ENCODE measurements at regions not wholly inside any gene's neighbourhood (a gene's known extent, or its start where the extent isn't known, plus 50 kb on each side); places are given as distances from the start of the nearest gene placed in this dataset.

DNA sequence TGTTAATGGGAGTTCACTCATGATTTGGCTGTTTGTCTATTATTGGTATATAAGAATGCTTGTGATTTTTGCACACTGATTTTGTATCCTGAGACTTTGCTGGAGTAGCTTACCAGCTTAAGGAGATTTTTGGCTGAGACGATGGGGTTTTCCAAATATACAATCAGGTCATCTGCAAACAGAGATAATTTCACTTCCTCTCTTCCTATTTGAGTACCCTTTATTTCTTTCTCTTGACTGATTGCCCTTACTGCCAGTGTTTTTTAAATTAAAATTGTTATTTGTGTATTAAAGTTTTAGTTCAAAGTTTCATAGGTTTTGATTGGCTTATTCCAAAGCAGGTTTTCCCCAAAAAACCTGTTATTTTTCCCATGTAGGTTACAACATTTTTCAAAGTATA is 390.5 kb upstream of the RBMS3 start:
- DNase-seq (ENCODE audit: low read depth in 2 of 3, low spot score in 1 of 3), result no peak

DNA sequence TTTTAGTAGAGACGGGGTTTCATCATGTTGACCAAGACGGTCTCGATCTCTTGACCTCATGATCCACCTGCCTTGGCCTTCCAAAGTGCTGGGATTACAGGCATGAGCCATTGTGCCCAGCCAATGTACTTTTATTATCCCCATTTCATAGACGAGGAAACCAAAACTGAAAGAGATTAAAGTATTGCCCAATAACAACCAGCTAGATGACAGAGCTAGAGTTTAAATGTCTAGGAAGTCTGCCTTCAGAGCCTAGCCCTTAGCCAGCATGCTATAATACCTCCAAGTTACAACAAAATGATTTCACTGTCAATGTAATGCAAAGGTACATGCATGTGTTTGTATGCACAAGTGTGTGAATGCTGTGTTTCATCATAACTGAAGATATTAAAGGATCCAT is 389.4 kb upstream of the RBMS3 start:
- no peak for DNase-seq (ENCODE audit: low read depth in 2 of 3, low spot score in 1 of 3)

DNA sequence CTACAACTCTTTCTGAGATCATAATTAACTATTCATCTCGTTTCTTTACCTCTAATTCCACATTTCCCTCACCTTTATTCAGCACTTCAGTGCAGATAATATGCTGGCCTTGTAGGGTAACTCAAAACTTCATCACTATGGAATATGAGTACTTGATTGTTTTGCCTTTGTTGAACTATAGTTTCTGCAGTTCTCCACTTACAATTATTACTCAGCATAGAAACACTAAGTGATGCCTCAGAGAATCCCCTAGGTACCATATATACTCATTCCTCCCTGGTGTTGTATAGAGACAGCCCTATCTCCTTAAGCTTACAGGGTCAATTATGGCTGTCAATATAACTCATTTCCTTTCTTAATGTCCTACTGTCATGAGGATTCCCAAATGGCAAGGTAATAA is 380.6 kb upstream of the RBMS3 start:
- DNase-seq (ENCODE audit: low read depth in 2 of 3, low spot score in 1 of 3), result no peak

DNA sequence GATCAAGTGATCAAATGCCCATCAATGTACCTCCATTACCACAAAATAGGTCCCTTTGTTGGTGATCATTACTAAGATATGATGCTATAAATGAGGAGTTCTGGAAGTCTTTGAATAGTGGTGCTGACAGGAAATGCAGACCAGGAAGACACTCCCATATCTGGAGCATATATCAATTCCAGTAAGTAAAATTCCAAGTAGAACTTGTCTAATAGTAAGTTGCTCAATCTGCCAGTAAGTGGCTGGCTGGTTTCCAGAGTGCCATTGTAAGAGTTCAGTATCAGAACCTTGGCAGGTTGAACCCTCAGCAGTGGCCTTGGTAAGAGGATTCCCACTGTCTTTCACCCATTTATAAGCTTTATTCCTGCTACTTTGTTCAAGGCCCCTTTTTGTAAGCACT is 379.9 kb upstream of the RBMS3 start:
- DNase-seq (ENCODE audit: low read depth in 2 of 3, low spot score in 1 of 3), result no peak

DNA sequence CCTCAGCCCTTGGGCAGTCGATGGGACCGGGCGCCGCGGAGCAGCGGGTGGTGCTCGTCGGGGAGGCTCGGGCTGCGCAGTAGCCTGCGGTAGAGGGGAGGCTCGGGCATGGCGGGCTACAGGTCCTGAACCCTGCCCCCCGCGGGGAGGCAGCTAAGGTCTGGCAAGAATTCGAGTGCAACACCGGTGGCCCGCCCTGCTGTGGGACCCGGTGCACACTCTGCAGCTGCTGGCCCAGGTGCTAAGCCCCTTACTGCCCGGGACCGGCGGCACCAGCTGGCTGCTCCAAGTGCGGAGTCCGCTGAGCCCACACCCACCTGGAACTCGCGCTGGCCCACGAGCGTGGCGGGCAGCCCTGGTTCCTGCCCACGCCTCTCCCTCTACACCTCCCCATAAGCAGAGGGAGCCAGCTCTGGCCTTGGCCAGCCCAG is 377.7 kb upstream of the RBMS3 start:
- no peak for DNase-seq (ENCODE audit: low read depth in 2 of 3, low spot score in 1 of 3)

DNA sequence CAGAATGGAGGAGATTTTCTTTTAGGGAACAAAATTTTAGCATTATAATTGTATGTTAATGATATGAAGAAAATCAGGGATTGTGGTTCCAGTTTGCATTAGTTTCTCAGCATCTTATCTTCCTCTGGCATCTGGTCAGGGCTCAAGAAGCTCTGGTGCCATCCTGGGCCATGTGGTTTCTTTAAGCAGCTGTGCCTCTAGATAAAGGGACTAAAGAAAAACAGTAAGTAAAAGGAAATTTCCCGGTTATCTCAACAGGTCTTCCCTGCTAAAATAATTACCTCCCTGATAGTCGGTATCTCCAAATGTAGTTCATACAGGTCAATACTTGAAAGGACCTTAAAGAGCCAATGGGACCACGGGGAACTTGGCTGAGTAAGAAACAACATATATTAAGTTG is 375.1 kb upstream of the RBMS3 start:
- DNase-seq (ENCODE audit: low read depth in 2 of 3, low spot score in 1 of 3), result no peak

DNA sequence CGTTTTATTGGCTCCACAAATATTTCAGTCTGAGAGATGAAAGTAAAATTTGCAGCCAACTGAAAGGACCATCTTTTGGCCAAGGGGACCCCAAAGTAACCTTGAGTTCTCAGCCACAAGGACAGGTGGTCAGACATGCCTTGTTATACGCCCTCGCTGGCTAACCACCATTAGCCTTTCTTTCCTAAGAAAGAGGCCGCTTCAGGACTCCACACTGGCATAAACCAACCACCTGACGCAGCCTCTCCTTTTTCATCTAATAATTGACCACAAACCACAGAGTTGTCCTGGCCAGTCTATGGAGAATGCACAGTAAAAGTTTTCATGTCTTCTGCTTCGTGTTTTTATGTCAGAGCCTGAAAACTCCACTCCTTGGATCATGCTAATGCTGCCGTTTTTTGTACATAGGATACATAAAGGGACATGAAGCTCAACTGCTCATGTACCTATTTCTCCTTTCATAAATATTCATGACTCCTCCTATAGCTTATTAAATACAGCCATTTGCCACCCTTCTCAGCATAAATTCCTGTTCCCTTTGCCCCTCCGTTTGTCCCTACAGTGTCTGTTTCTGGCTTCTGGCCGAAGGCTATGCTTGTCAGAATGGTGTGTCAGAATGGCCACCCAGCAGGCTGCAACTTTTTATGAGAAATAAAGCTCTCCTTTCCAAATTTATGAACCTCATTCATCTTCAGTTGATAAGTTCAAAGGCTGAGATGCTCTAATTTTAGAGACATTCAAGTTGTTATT is 374.1 kb upstream of the RBMS3 start:
- no peak for DNase-seq (ENCODE audit: low read depth in 2 of 3, low spot score in 1 of 3)

DNA sequence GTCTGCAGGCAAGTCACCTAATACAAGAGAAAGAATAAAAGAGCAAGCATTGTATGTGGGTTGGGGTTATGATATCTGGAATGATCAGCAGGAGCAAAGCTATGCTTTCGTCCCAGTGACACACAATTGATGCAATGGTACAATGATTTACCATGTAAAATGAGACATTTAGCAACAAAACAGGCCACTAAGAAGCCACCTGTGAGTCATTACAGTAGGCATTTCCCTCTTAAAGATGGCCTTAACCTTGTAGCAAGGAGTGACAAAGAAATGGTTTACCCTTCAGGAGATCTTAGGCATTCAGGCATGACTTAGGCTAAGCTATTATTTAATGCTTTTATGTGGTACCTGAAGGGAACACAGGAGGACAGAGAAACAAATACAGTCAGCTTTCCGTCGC is 373.3 kb upstream of the RBMS3 start:
- DNase-seq (ENCODE audit: low read depth in 2 of 3, low spot score in 1 of 3), result no peak

DNA sequence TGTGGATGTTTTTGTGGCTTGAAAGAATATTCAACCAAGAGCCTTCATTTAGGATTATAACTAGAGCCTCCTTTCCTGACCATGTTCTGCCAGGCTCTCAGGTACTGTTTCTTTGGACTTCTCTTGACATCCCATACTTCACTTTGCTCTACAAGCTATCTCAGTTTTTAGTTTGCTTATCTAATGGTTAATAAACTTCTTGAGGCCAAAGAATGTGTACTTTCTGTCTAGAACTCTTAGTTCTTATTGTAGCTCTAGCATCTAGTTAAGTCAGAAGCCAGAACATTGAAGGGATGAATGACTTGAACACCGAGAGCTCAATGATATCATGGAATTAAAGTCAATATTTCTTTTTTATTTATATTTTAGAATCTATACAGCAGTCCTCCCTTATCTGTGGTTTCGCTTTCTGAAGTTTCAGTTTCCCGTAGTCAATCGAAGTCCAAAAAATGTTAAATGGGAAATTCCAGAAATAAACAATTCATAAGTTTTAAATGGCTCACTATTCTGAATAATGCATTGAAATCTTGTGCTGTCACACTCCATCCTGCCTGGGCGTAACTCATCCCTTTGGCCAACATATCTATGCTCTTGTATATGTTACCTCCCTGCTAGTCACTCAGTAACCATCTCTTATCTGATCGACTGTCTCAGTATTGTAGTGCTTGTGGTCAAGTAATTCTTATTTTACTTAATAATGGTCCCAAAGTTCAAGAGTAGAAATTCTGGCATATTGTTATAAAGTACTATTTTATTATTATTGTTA is 368.6 kb upstream of the RBMS3 start:
- DNase-seq (ENCODE audit: low read depth in 2 of 3, low spot score in 1 of 3), result no peak

DNA sequence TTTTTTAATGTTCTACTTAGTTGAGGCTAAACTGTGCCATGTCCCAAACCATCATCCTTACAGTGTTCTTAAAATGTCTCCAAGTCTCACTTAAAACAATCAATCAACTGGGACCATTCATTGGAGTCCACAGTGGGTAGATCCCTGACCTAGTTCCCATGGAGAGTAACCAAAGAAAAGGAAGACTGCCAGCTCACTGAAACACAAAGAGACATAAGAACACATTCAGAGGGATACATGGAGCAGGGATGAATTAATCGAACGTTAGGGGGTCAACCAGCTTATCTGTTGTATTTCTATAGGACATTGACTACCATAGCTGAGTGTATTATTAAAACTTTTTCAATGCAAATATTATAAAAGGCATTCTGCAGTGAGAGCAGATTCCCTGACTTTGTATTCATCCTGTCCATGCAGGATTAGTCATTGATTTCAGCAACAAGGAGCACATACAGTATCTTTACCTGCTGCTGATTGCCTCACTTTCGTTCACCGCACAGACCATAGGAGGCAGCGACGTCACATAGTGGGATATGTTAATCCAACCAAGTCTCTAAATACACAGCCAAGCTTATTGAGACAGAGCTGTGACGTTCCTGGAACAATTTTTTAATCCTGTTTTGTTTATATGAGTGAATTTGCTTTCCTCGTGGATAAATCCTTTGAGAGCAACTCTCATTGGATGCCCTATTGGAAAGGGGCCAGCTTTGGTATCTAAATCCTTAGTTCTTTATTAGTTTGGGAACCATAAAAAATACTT is 364.9 kb upstream of the RBMS3 start:
- no peak for DNase-seq (ENCODE audit: low read depth in 2 of 3, low spot score in 1 of 3)

DNA sequence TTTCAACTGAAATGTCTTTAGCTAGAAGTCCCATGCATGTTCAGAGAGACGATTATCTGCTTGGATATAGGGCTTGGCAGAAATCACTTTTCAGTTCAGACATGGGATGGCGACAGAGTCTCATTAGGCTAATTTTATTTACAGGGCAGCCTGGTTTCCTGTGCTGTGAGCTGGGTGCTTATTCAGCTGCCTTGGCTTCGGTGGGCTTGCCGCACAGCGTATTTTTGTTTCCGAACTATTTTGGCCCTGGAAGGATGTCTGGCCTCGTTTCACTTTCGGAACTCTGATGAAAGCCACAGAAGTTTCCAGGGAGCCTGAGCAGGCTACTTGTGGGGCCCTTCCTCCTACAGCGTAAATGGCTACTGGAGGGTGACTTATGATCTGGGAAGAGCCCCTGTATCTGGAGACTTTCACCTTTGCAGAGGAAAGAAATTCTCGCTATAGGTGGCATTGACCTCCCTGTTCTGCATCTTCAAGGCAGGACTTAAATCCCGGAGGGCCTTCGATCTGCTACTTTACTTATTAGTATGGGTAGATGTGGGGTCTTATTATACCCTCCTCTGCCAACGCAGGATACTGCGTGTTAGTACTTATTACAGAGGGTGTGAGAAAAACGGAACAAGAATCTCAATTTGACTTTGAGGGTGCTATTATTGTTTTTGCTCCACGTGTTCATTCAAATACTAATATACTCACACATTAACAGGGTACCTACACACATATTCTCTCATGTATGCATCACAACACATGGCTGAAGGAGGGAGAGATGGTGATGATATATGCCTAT is 364.0 kb upstream of the RBMS3 start:
- DNase-seq (ENCODE audit: low read depth in 2 of 3, low spot score in 1 of 3), result no peak

DNA sequence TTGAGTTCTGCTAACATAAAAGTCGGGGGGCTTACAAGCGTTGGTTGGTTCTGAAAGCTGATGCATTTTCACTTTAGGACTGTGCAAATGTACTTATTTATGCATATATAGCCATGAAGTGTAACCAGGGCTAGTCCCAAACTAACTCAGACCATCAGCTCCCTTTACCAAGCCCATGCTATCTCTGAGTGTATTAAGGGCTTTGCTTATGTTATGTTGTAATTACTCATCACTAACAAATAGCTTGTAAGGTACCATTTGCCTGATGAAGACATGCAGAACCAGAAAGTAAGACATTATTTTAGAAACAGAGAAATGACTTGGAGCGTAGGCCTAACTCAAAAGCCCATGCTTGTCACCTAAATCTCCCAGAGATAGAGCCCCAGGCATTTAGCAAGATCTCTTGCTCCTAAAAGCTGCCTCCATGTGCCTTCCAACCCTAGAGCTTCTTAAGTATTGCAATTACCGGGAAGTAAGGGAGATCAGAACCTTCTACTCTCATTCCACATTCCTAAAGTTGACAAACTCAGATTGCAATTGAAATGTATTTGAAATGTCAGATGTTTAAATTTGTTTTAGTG is 362.9 kb upstream of the RBMS3 start:
- no peak for DNase-seq (ENCODE audit: low read depth in 2 of 3, low spot score in 1 of 3)

DNA sequence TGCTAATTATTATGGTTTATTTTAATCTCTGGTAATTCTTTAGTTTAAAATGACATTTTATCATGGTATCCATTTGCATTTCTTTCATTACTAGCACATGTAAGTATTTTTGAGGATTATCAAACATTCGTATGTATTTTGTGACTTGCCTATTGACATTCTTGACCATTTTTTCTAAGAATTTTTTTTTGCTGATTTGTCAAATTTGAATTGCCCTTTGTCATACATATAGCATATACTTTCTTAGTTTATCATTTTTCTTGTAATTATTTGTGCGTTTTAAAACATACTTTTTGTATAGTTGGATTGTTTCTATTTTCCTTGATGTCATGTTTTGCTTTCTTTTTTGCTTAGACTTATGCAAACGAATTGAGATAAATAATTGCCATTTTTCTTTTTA is 358.5 kb upstream of the RBMS3 start:
- DNase-seq (ENCODE audit: low read depth in 2 of 3, low spot score in 1 of 3), result no peak

DNA sequence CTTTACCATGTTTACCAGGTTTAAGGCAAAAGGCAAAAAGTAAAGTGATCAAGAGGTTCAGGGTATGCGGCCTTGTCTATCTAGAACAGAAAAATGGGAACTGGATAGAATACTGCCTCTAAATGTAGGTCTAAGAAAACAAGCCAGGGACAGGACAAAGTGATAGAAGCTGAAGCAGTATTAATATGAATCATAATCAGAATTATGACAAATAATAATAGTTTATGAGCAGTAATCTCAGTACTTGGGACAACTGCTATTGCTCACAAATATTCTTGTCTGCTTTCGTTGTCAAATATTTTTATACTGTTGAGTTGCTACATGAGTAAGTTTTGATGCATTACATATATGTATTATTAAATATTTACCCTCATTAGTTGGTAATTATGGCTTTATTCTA is 356.9 kb upstream of the RBMS3 start:
- DNase-seq (ENCODE audit: low read depth in 2 of 3, low spot score in 1 of 3), result no peak

DNA sequence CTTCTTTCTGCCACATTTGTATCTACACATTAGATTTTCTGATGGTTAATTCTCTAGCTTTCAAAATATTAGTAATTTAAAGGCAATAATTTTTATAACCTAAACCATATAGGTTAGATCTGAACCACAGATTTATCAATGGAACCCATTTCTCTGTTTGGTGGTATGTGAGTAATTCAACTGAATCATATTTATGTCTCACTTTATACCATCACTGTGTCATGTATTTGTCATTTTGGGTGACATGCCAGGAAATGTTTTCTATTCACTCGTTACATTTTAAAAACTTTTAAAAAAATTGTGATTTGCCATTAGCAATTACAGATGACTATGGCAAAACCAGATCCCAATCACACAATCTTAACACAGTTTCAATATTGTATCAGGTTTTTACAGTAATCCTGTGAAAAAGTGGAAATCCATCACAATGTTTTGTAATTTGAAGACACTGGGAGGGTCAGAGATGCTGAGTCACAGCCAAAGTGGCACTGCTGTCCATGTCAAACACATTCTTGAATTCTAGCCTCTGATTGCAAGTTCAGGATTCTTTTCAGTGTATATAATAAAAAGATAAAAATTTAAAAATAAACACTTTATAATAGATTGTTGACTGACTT is 356.0 kb upstream of the RBMS3 start:
- no peak for DNase-seq (ENCODE audit: low read depth in 2 of 3, low spot score in 1 of 3)

DNA sequence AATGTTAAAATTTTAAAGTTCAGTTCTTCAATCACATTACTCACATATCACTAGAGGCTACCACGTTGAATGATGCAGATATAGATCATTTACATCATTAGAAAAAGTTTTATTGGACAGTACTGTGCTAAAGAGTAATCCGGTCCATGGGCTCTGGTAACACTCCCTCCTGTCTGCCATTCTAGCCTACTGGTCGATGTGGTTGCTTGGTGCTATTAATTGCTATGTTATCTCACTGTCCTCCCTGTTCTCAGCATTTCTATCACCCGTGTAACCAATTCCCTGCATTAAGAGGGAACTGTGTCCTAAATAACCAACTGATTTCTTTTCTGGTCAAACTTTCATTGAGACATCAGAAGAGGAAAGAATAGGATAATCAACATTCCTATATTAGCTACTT is 347.5 kb upstream of the RBMS3 start:
- DNase-seq (ENCODE audit: low read depth in 2 of 3, low spot score in 1 of 3), result no peak

DNA sequence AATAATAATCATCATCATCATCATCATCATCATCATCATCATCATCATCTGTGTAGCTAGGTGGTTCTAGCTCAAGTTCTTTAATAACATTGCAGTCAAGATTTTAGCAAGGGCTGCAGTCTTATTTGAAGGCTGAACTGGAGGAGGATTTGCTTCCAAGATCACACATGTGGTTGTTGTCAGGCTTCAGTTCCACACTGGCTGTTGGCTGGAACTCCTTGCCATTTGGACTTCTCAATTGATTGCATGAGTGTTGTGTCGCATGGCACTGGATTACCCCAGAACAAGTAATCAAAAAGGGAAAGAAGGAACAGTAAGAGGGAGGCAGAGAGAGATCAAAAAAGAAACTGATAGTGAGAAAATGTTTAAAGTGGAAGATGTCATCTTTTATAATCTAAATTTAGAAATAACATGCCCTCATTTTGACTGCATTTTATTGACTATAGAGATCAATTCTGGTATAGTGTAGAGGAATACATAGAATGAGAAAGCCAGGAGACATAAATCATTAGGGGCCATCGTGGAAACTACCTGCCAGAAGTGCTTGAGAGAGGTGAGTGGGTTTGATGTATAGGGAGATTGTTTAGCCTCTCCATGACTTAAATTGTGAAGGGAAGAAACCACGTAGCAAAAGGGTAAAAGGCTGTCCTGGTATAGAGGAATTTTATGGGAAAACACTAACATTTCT is 346.6 kb upstream of the RBMS3 start:
- no peak for DNase-seq (ENCODE audit: low read depth in 2 of 3, low spot score in 1 of 3)

DNA sequence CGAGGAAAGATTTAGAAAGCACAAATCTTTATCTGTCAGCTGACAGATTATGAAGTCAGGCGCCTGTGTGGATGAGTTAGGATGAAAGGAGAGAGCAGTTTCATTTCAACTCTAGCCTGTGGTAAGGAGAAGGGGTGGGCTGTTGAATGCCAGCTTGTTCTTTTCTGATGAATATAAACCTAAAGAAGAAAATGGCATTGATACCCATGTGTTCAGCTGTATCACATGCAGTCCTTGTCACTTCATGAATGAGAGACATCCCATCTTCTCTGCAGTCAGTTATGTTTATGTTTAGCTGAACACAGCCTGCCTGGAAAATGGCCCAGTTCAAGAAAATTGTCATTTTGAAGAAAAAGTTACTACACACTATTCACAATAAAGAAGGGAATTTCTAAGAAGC is 345.7 kb upstream of the RBMS3 start:
- DNase-seq (ENCODE audit: low read depth in 2 of 3, low spot score in 1 of 3), result no peak

DNA sequence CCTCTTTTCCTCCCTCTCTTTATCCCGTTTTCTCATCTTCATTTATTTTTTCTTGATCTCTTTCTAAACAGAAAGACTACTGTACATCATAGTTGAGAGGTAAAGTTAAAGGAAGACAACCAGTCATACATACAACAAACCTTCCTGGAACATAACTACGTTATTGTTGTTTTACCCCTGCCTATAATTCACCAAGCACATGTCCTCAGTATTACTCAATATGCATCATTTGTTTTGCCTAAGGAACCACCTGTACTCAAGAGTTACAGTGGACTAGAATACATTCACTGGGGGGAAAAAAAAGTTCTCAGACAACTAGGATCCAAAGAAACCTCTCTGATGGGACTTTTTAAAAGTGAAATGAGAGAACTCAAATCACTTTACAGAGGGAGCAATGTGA is 344.7 kb upstream of the RBMS3 start:
- DNase-seq (ENCODE audit: low read depth in 2 of 3, low spot score in 1 of 3), result no peak

DNA sequence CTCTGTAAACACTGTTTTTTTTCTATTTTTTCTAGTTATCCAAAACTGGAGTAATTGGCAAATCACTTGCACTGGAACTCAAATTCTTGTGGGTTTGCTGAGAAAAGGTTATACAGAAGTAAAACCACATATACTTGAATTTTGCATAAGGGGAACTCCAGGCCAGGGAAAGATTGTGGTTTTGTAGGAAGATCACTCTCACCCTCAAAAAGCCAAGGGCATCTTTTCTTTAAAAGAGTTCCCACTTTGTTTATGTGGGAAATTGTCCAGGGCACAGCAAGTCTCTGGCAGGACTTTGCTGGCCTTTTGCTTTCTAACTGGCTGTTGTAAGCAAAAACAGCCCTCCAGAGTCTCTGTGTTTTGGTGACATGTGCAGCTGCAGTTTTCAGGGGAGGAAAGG is 340.3 kb upstream of the RBMS3 start:
- DNase-seq (ENCODE audit: low read depth in 2 of 3, low spot score in 1 of 3), result no peak
